Esophagus squamous epithelium (tissue), 4 donors: ENCODE measurements at regions not wholly inside any gene's neighbourhood (a gene's known extent, or its start where the extent isn't known, plus 50 kb on each side); places are given as distances from the start of the nearest gene placed in this dataset.

Experiments used
- CTCF ChIP-seq, 6 experiments: fragments of 450-650 bp in 4 of 6; fragments of 200-600 bp in 2 of 6; sonication (generic) in 2 of 6; IDR thresholded peaks; one replicate each; pipeline ENCODE4 v1.5.1; 2016 to 2019; ENCODE audit warnings: antibody characterized with exemption in 6 of 6, mild to moderate bottlenecking in 4 of 6, moderate library complexity in 4 of 6
- POLR2A ChIP-seq, 4 donors: fragments of 450-650 bp; IDR thresholded peaks; one replicate each; pipeline ENCODE4 v1.6.1; 2017; ENCODE audit warnings: antibody characterized with exemption in 4 of 4, mild to moderate bottlenecking in 4 of 4, moderate library complexity in 3 of 4

DNA sequence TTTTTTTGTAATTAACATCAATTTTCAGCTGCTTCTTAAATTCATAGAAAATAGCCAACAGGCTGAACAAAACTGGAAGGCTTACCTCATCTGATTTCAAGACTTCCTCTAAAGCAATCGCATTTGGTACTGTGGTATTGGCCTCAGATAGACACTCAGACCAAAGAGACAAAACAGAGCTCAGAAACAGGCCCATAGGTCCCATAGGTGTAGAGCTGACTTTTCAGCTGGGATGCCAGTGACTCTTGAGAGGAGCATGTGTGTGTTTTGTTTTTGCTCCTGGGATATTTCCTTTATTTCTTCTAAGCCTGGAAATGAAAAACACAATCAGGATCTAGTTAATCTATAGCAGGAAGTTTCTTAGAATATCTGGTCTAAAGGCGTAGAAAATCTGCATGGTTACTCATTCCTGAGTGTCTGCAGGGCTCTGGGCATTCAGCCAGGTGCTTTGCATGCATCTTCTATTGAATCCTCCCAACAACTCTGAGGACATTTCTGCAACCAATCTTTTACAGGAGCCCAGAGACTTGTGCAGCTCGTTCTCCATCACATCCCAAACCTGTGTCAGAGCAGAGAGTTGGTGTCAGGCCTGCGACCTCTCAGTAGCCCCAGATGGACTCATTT is 190.8 kb downstream of the RTP5 start:
- TF ChIP-seq CTCF (IDR thresholded peaks at IDR 0.05) (no peak), POLR2A (IDR thresholded peaks at IDR 0.05) (no peak)
